SK-N-SH (cell line): ENCODE measurements at regions not wholly inside any gene's neighbourhood (a gene's known extent, or its start where the extent isn't known, plus 50 kb on each side); places are given as distances from the start of the nearest gene placed in this dataset.
A peak's percentile ranks its signal among the peaks of the same experiment; 100 is the strongest.

Source experiments
- CTCF ChIA-PET: fragments of 300-600, 350-600 bp; formaldehyde crosslinking; extraction: SDS; loops from one replicate; lab custom pipeline; 2021; lab: Yijun Ruan, JAX
- POLR2A ChIA-PET: fragments of 350-600 bp; sonication (Branson Sonifier 250); formaldehyde crosslinking; extraction: SDS; loops from one replicate; lab custom pipeline; 2020; ENCODE audit warnings: antibody characterized with exemption, inconsistent platforms; lab: Yijun Ruan, JAX
- DNase-seq: peaks from one replicate; pipeline ENCODE4 v3.0.0; 2012
- H2AFZ ChIP-seq: fragments of 200-600 bp; sonication (generic); 2 replicates; pipeline ENCODE4 v1.8.1; 2016; ENCODE audit warnings: antibody characterized with exemption, mild to moderate bottlenecking, low read depth
- H3F3A ChIP-seq: fragments of 200-600 bp; sonication (generic); replicated peaks from 2 replicates; pipeline ENCODE3; 2016; ENCODE audit warnings: antibody characterized with exemption, mild to moderate bottlenecking; ENCODE audit not compliant: insufficient read depth
- H3K27ac ChIP-seq, 2 experiments: fragments of 200-500 bp in 1 of 2; fragments of 200-600 bp in 1 of 2; sonication (Bioruptor generic) in 1 of 2; sonication (generic), shearing (Covaris generic) in 1 of 2; 2 replicates each; pipeline versions ENCODE4 v1.5.1 to v1.6.1; 2014 to 2016; ENCODE audit warnings: low read depth in 2 of 2, inconsistent platforms in 1 of 2, low read length in 1 of 2, mild to moderate bottlenecking in 1 of 2, mixed read lengths in 1 of 2
- H3K27me3 ChIP-seq: fragments of 200-600 bp; sonication (generic), shearing (Covaris generic); 2 replicates; pipeline ENCODE4 v1.6.1; 2016; ENCODE audit warnings: mixed run types; ENCODE audit not compliant: insufficient read depth
- H3K36me3 ChIP-seq, 2 experiments: fragments of 200-500 bp in 1 of 2; fragments of 200-600 bp in 1 of 2; sonication (Bioruptor generic) in 1 of 2; sonication (generic) in 1 of 2; replicated peaks in 1 of 2; 2 replicates each; pipeline versions ENCODE3 to v1.5.1; 2014 to 2016; ENCODE audit warnings: low read length in 1 of 2, mild to moderate bottlenecking in 1 of 2; ENCODE audit not compliant: insufficient read depth in 2 of 2, control insufficient read depth in 1 of 2
- H3K4me1 ChIP-seq, 2 experiments: fragments of 200-500 bp in 1 of 2; fragments of 200-600 bp in 1 of 2; sonication (Bioruptor generic) in 1 of 2; sonication (generic), shearing (Covaris generic) in 1 of 2; 2 replicates each; pipeline versions ENCODE4 v1.5.1 to v1.6.1; 2014 to 2016; ENCODE audit warnings: low read depth in 1 of 2, low read length in 1 of 2, mixed run types in 1 of 2; ENCODE audit not compliant: insufficient read depth in 2 of 2, control insufficient read depth in 1 of 2
- H3K4me2 ChIP-seq: fragments of 200-600 bp; sonication (generic), shearing (Covaris generic); 2 replicates; pipeline ENCODE4 v1.6.1; 2017; ENCODE audit warnings: mixed run types
- H3K4me3 ChIP-seq, 2 experiments: fragments of 200-500 bp in 1 of 2; fragments of 200-600 bp in 1 of 2; sonication (Bioruptor generic) in 1 of 2; sonication (generic), shearing (Covaris generic) in 1 of 2; 2 replicates each; pipeline versions ENCODE4 v1.5.1 to v1.8.1; 2014 to 2016; ENCODE audit warnings: low read depth in 2 of 2, inconsistent platforms in 1 of 2, low read length in 1 of 2, mild to moderate bottlenecking in 1 of 2, mixed read lengths in 1 of 2, moderate library complexity in 1 of 2
- H3K79me2 ChIP-seq: fragments of 200-600 bp; sonication (generic); 2 replicates; pipeline ENCODE4 v1.8.1; 2017; ENCODE audit warnings: mild to moderate bottlenecking; ENCODE audit not compliant: insufficient read depth
- H3K9ac ChIP-seq: fragments of 200-600 bp; sonication (generic); 2 replicates; pipeline ENCODE4 v1.6.1; 2017; ENCODE audit warnings: mixed run types
- H3K9me2 ChIP-seq: fragments of 200-600 bp; sonication (generic); 2 replicates; pipeline ENCODE4 v1.6.1; 2017; ENCODE audit warnings: mixed run types
- H3K9me3 ChIP-seq: fragments of 200-600 bp; sonication (generic); 2 replicates; pipeline ENCODE4 v1.6.1; 2017; ENCODE audit warnings: mixed run types, mild to moderate bottlenecking, moderate library complexity
- H4K20me1 ChIP-seq: fragments of 200-600 bp; sonication (generic); 2 replicates; pipeline ENCODE4 v1.6.1; 2017; ENCODE audit warnings: mild to moderate bottlenecking, mixed run types; ENCODE audit not compliant: insufficient read depth
- CHD2 ChIP-seq: fragments of 150-350 bp; IDR thresholded peaks from 2 replicates; pipeline ENCODE4 v1.6.1; 2018; ENCODE audit warnings: low read length; ENCODE audit not compliant: partially characterized antibody
- ELF1 ChIP-seq: IDR thresholded peaks from 2 replicates; pipeline ENCODE4 v1.4.0; 2012
- EZH2phosphoT487 ChIP-seq: fragments of 200-600 bp; sonication (generic); IDR thresholded peaks from 2 replicates; pipeline ENCODE4 v1.6.1; 2017; ENCODE audit warnings: low read depth, mixed run types, mild to moderate bottlenecking, antibody characterized with exemption, moderate library complexity, borderline replicate concordance
- GABPA ChIP-seq: IDR thresholded peaks from 2 replicates; pipeline ENCODE4 v1.4.0; 2012; ENCODE audit warnings: low read depth, mild to moderate bottlenecking
- MXI1 ChIP-seq: IDR thresholded peaks from 2 replicates; pipeline ENCODE4 v1.6.1; 2012; ENCODE audit warnings: mild to moderate bottlenecking, low read depth, low read length, improper control_type of control experiment
- NFIC ChIP-seq: IDR thresholded peaks from 2 replicates; pipeline ENCODE4 v1.4.0; 2012; ENCODE audit warnings: borderline replicate concordance
- POLR2AphosphoS5 ChIP-seq: IDR thresholded peaks from 2 replicates; pipeline ENCODE4 v1.6.1; 2012; ENCODE audit warnings: low read depth, low read length
- RXRA ChIP-seq: IDR thresholded peaks from 2 replicates; pipeline ENCODE4 v1.4.0; 2012; ENCODE audit warnings: low read depth, mild to moderate bottlenecking, borderline replicate concordance
- SIN3A ChIP-seq: IDR thresholded peaks from 2 replicates; pipeline ENCODE4 v1.6.1; 2012; ENCODE audit warnings: low read depth, mild to moderate bottlenecking, low read length, moderate library complexity, borderline replicate concordance
- SMC3 ChIP-seq: IDR thresholded peaks from 2 replicates; pipeline ENCODE4 v1.6.1; 2012; ENCODE audit warnings: low read depth, low read length, improper control_type of control experiment
- WGBS: methylation state at CpG from one replicate; pipeline ENCODE4 v1.1.6; 2017; ENCODE audit warnings: low lambda C conversion rate; 5-methylcytosine and 5-hydroxymethylcytosine counted together

GRCh38 chr22:19663821-19664355, 50.4 kb upstream of the SEPTIN5 start:
- Histone ChIP-seq H3K36me3 (no peaks in the 10 kb centered on the region), H4K20me1 (no peaks in the 10 kb centered on the region), H3K4me2 (peak overlapping the region; percentile 34; the same call in 1 of the 2 replicates), H3K79me2 (no peaks in the 10 kb centered on the region), H3K4me3 (no peak overlapping the region), H3K4me1 (peaks cover 15 to 23% of the 10 kb centered on the region in 2 experiments; a peak in 3 of 4 replicates), H3F3A (peaks cover 4% of the 10 kb centered on the region), H2AFZ (peak overlapping the region; percentile 56; the same call in 1 of the 2 replicates), H3K27ac (peak overlapping the region; percentile 70 to 92), H3K27me3 (no peaks in the 10 kb centered on the region), H3K9me2 (no peaks in the 10 kb centered on the region), H3K9me3 (no peaks in the 10 kb centered on the region), H3K9ac (peak overlapping the region; percentile 40; the same call in 1 of the 2 replicates)
- CTCF ChIA-PET = interaction anchor here (0.9 to 3.0 kb wide), 7 partner anchors 11 to 54 kb away, joined by 3 to 13 read pairs (median 5); no protein-coding TSS in a partner anchor
- peak; percentile 85 for DNase-seq
- POLR2A ChIA-PET = interaction anchor here (0.9 to 1.1 kb wide), 4 partner anchors 32 to 228 kb away, joined by 3 to 4 read pairs (median 4); no protein-coding TSS in a partner anchor
- TF ChIP-seq MXI1 (peak; percentile 54; the same call in 1 of the 2 replicates), CHD2 (peak; percentile 26), RXRA (no peak), ELF1 (no peak)
- 41% methylated on average over 13 of the region's 14 CpGs for whole genome bisulfite sequencing

GRCh38 chr22:19664406-19664805, 49.9 kb upstream of the SEPTIN5 start:
- Histone ChIP-seq H3K36me3 (no peaks in the 10 kb centered on the region), H2AFZ (no peak overlapping the region; the same call in 1 of the 2 replicates), H3K27ac (peak overlapping the region; percentile 70 to 92), H3K4me2 (peak overlapping the region; percentile 34; the same call in 1 of the 2 replicates), H3K27me3 (no peaks in the 10 kb centered on the region), H3K9me2 (no peaks in the 10 kb centered on the region), H3F3A (peaks cover 4% of the 10 kb centered on the region), H3K4me1 (peaks cover 15 to 23% of the 10 kb centered on the region in 2 experiments; a peak in 3 of 4 replicates), H3K4me3 (no peak overlapping the region), H3K79me2 (no peaks in the 10 kb centered on the region), H3K9ac (no peak overlapping the region), H3K9me3 (no peaks in the 10 kb centered on the region), H4K20me1 (no peaks in the 10 kb centered on the region)
- ChIA-PET CTCF (interaction anchor here (1.4 to 3.0 kb wide), 5 partner anchors 12 to 35 kb away, joined by 3 to 13 read pairs (median 6); no protein-coding TSS in a partner anchor), POLR2A (interaction anchor here (1.0 to 1.1 kb wide), 2 partner anchors 32 to 228 kb away, joined by 4 read pairs; no protein-coding TSS in a partner anchor)
- no peak for DNase-seq
- 50% methylated on average over 2 of the region's 2 CpGs for WGBS
- TF ChIP-seq GABPA (no peak), SMC3 (no peak), POLR2AphosphoS5 (no peak), RXRA (no peak), EZH2phosphoT487 (no peak), SIN3A (no peak), NFIC (no peak), CHD2 (no peak)
